ENCODE measurements at regions not wholly inside any gene's neighbourhood (a gene's known extent, or its start where the extent isn't known, plus 50 kb on each side); places are given as distances from the start of the nearest gene placed in this dataset.

GRCh38 chr1:47551971-47552528 is 114.2 kb downstream of the FOXD2 start:
- Histone ChIP-seq H3K9me2 (ENCODE audit: insufficient read depth) (no peaks in the 10 kb centered on the region), H3K27me3 (ENCODE audit: insufficient read depth, low read depth) (no peaks in the 10 kb centered on the region), H3K4me1 (replicated peaks; ENCODE audit: insufficient read depth) (peaks cover 60% of the 10 kb centered on the region), H2AFZ (no peak overlapping the region), H3K79me2 (ENCODE audit: low read depth) (no peaks in the 10 kb centered on the region), H3K9me3 (ENCODE audit: insufficient read depth, low read depth) (no peaks in the 10 kb centered on the region), H3F3A (ENCODE audit: insufficient read depth, low read depth) (peaks cover 26% of the 10 kb centered on the region), H3K4me3 (no peak overlapping the region), H3K27ac (no peak overlapping the region), H3K4me2 (no peak overlapping the region), H4K20me1 (ENCODE audit: insufficient read depth) (no peaks in the 10 kb centered on the region), H3K36me3 (ENCODE audit: low read depth) (no peaks in the 10 kb centered on the region)
- intact Hi-C loops (cut with micrococcal nuclease; ENCODE audit: unreplicated experiment): no loop called here
- DNase-seq: no peak
- no TSS peak for BruUV-seq (replicated peaks)
- CTCF ChIA-PET: no interaction called here
- TF ChIP-seq CTCF (conservative IDR thresholded peaks at IDR 0.05): no peak
- no peak for TF ChIP-seq EZH2 (IDR thresholded peaks at IDR 0.05; ENCODE audit: low read depth)
- POLR2A ChIA-PET (ENCODE audit: unreplicated experiment): no interaction called here

- intact Hi-C loops (cut with micrococcal nuclease; ENCODE audit: unreplicated experiment): no loop called here
Observed at GRCh38 chr1:47554082-47554481, 116.2 kb downstream of the FOXD2 start.

GRCh38 chr1:47554901-47555300 is 117.1 kb downstream of the FOXD2 start:
- CTCF ChIA-PET: no interaction called here
- BruUV-seq (replicated peaks): no TSS peak
- Histone ChIP-seq H3K79me2 (ENCODE audit: low read depth) (no peaks in the 10 kb centered on the region), H3K9me2 (ENCODE audit: insufficient read depth) (no peaks in the 10 kb centered on the region), H2AFZ (no peak overlapping the region), H3K4me2 (peak overlapping the region; percentile 55), H3K4me3 (no peak overlapping the region), H3K9me3 (ENCODE audit: insufficient read depth, low read depth) (no peaks in the 10 kb centered on the region), H3K4me1 (replicated peaks; ENCODE audit: insufficient read depth) (peaks cover 63% of the 10 kb centered on the region), H3K27ac (peak overlapping the region; percentile 84), H3K36me3 (ENCODE audit: low read depth) (no peaks in the 10 kb centered on the region), H3F3A (ENCODE audit: insufficient read depth, low read depth) (peaks cover 38% of the 10 kb centered on the region), H4K20me1 (ENCODE audit: insufficient read depth) (no peaks in the 10 kb centered on the region), H3K27me3 (ENCODE audit: insufficient read depth, low read depth) (no peaks in the 10 kb centered on the region)
- TF ChIP-seq CTCF (conservative IDR thresholded peaks at IDR 0.05) (no peak), EZH2 (IDR thresholded peaks at IDR 0.05; ENCODE audit: low read depth) (no peak)
- POLR2A ChIA-PET (ENCODE audit: unreplicated experiment): interaction anchor here (0.7 kb wide), 1 partner anchor 132 kb away, joined by 3 read pairs; no protein-coding TSS in a partner anchor
- intact Hi-C loops (cut with micrococcal nuclease; ENCODE audit: unreplicated experiment): no loop called here
- DNase-seq: peak in 1 of 2 experiments; percentile 72

More at GRCh38 chr1:47554082-47554481, 116.2 kb downstream of the FOXD2 start:
- no peak for TF ChIP-seq CTCF (conservative IDR thresholded peaks at IDR 0.05)
- TF ChIP-seq EZH2 (IDR thresholded peaks at IDR 0.05; ENCODE audit: low read depth): no peak
- no peak for DNase-seq
- no peaks in the 10 kb centered on the region for H3K79me2 ChIP-seq (ENCODE audit: low read depth)
- peak overlapping the region; percentile 84 for H3K27ac ChIP-seq
- peaks cover 63% of the 10 kb centered on the region for H3K4me1 ChIP-seq (replicated peaks; ENCODE audit: insufficient read depth)
- H3K9me2 ChIP-seq (ENCODE audit: insufficient read depth): no peaks in the 10 kb centered on the region
- ChIA-PET POLR2A (ENCODE audit: unreplicated experiment) (no interaction called here), CTCF (no interaction called here)
- no peaks in the 10 kb centered on the region for H3K27me3 ChIP-seq (ENCODE audit: insufficient read depth, low read depth)
- H3K4me2 ChIP-seq: peak overlapping the region; percentile 55; the same call in 1 of the 2 replicates
- H3K4me3 ChIP-seq: no peak overlapping the region
- no peaks in the 10 kb centered on the region for H4K20me1 ChIP-seq (ENCODE audit: insufficient read depth)
- H2AFZ ChIP-seq: no peak overlapping the region
- BruUV-seq (replicated peaks): no TSS peak
- peaks cover 36% of the 10 kb centered on the region for H3F3A ChIP-seq (ENCODE audit: insufficient read depth, low read depth)
- no peaks in the 10 kb centered on the region for H3K36me3 ChIP-seq (ENCODE audit: low read depth)
- H3K9me3 ChIP-seq (ENCODE audit: insufficient read depth, low read depth): no peaks in the 10 kb centered on the region
